HUES48 (cell line): ENCODE measurements at regions not wholly inside any gene's neighbourhood (a gene's known extent, or its start where the extent isn't known, plus 50 kb on each side); places are given as distances from the start of the nearest gene placed in this dataset.

Source experiments
- H3K27ac ChIP-seq: one replicate; pipeline ENCODE4 v1.7.0; 2013; ENCODE audit warnings: low read depth, low read length, inconsistent platforms
- H3K27me3 ChIP-seq: 2 replicates; pipeline ENCODE4 v1.6.1; 2013; ENCODE audit warnings: mild to moderate bottlenecking, low read length; ENCODE audit not compliant: control insufficient read depth, insufficient read depth
- H3K36me3 ChIP-seq: 2 replicates; pipeline ENCODE4 v1.6.1; 2013; ENCODE audit warnings: low read length; ENCODE audit not compliant: control insufficient read depth, insufficient read depth
- H3K4me1 ChIP-seq: 2 replicates; pipeline ENCODE4 v1.6.1; 2013; ENCODE audit warnings: mild to moderate bottlenecking, low read length; ENCODE audit not compliant: control insufficient read depth, insufficient read depth
- H3K4me3 ChIP-seq: 2 replicates; pipeline ENCODE4 v1.5.1; 2013; ENCODE audit warnings: mild to moderate bottlenecking, low read depth, low read length
- H3K9ac ChIP-seq: 2 replicates; pipeline ENCODE4 v1.6.1; 2013; ENCODE audit warnings: mild to moderate bottlenecking, low read depth, low read length, moderate library complexity
- H3K9me3 ChIP-seq: 2 replicates; pipeline ENCODE4 v1.6.1; 2013; ENCODE audit warnings: low read length; ENCODE audit not compliant: control insufficient read depth, insufficient read depth

DNA sequence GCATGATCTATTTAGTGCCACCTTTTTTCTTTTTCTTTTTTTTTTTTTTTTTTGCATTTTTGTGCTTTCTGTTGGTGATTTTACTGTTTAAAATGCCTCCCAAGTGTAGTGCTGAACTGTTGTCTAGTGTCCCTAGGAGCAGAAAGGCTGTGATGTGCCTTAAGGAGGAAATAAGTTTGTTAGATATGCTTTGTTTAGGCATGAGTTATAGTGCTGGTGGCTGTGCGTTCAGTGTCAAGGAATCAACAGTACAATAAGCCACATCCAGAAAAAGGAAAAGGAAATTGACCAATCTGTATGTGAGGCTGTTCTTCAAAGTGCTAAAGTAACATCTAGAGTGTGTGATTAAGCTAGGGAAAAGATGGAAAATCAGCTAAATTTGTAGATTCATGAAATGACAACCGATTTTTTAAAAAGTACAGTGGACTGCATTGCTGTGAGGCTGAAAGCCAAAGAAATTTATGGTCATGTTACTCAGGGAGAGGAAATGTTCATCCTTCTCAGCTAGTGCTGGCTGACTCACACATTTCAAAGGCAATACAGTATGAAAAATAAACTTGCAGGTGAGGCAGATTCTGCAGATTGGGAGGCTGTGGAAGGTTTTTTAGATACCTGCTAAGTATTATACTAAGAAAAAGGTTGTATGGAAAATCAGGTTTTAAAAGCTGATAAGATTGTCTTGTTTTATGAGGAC lies 122.7 kb upstream of the ADCY1 start:
- no peak overlapping the region for H3K4me3 ChIP-seq

DNA sequence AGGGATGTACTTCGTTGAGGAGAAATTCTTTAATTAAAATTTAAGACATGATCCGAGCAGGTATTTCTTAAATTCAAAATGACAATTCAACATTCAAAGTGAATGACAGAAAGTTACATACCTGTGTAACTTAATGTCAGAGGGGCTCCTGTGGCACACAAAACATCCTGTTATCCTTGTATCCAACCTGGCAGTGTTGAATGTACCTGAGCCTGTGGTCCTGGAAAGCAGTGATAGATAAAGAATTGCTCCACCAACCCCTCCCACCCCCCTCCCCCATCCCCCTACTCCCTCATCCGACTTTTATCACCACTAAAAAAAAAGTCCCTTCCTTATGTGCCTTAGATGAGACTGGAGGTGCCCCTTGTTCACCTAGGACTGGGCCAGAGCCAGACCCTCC lies 119.4 kb upstream of the ADCY1 start:
- no peaks in the 10 kb centered on the region for H3K27me3 ChIP-seq
- H3K36me3 ChIP-seq = no peaks in the 10 kb centered on the region
- H3K9me3 ChIP-seq = no peaks in the 10 kb centered on the region
- no peak overlapping the region for H3K4me3 ChIP-seq
- no peaks in the 10 kb centered on the region for H3K4me1 ChIP-seq
- H3K9ac ChIP-seq = no peak overlapping the region
- no peak overlapping the region for H3K27ac ChIP-seq

More for the DNA sequence above, 122.7 kb upstream of the ADCY1 start:
- H3K36me3 ChIP-seq = no peaks in the 10 kb centered on the region
- no peaks in the 10 kb centered on the region for H3K4me1 ChIP-seq
- H3K9ac ChIP-seq = no peak overlapping the region
- no peaks in the 10 kb centered on the region for H3K27me3 ChIP-seq
- no peaks in the 10 kb centered on the region for H3K9me3 ChIP-seq
- H3K27ac ChIP-seq = no peak overlapping the region

DNA sequence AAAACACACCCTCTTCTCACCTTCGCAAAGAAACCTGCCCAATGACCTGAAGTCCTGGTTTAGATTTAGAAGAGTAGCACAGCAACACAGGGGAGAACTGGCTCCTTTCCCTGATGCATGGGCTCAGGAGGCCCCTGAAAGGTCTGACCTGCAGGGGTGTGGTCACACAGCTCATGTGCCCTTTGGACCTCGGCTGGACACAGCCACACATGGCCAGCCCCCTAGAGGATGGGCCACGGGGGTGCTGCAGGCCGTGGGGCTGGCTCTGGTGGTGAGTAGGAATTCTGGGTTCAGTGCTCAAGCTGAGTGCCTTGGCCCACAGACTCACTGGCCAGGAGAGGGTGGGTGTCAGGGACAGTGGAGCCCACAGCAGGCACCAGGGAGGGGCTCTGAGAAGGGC lies 118.5 kb upstream of the ADCY1 start:
- Histone ChIP-seq H3K36me3 (no peaks in the 10 kb centered on the region), H3K27me3 (no peaks in the 10 kb centered on the region), H3K4me1 (no peaks in the 10 kb centered on the region), H3K4me3 (no peak overlapping the region), H3K9me3 (no peaks in the 10 kb centered on the region), H3K27ac (no peak overlapping the region), H3K9ac (no peak overlapping the region)

DNA sequence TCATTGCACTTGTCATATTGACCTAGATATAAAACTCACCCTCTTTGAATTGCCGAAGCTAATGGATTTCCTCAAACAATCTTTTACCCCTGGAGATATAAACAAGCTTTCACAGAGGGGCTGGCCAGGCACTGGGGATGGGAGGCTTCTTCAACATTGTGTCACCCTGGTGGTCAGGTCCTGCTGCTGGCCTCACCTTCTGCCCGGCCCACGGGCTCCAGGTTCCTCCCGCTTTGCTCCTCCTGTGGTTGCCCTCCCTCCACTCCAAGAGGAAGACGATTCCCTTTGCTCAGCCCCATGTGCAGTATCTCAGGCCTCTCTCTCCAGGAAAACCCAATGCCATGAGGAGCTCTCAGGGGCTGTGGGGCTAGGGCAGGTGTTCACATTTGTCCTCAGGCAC lies 118.1 kb upstream of the ADCY1 start:
- no peak overlapping the region for H3K4me3 ChIP-seq
- no peaks in the 10 kb centered on the region for H3K9me3 ChIP-seq

DNA sequence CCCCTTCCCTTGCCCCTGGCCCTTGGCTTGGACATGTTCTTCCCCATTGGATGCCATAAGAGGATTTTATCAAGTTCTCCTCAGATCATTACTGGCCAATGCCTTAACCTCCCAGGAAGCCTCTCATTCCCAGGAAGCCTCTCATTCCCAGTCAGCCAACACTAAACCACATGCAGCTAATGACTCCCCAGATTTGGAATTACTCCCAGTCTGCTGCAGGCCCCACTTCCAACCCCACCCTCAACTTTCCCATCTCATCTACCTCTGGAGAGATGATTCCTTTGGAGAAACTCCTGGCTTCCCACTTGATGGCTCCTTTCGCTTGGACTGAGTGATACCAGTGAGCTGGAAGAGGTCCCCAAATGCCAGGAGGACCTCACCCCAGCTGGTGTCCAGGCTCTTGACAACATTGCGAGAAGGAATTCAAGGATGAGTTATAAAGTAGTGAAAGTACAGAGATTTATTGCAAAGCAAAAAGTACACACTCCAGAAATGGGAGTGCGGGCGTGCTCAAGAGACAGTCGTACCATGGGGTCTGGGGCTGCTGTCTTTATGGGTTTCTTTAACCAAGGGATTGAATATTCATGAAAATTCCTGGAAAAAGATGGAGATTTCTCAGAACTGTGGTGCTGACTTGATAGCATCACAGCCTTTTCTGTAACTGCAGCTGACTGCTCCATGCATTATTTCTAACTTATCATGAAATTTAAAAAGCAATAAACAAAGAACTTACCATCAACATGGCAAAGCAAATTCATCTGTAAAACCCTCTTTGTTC lies 117.2 kb upstream of the ADCY1 start:
- H3K4me3 ChIP-seq = no peak overlapping the region
- H3K27ac ChIP-seq = no peak overlapping the region

More for the DNA sequence above, 118.1 kb upstream of the ADCY1 start:
- H3K9ac ChIP-seq = no peak overlapping the region
- H3K36me3 ChIP-seq = no peaks in the 10 kb centered on the region
- no peaks in the 10 kb centered on the region for H3K4me1 ChIP-seq
- no peaks in the 10 kb centered on the region for H3K27me3 ChIP-seq
- H3K27ac ChIP-seq = no peak overlapping the region

DNA sequence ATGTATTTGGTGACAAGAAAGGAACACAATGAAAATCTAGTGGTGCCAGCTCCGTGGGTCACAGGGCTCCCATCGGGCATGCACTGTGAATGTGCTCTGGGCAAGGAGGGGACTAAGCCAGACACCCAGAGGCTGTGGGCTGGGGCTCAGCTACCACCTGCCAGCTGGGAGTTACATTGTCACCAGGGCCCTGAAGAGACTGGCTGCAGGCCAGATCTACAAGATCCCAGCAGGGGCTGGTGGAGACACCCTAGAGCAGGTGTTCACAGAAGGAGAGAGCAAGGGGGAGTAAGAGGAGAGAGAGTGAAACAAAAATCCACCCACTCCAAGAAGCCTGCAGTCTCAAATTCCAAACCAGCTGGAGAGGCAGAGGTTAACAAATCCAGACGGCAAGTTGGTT lies 116.6 kb upstream of the ADCY1 start:
- Histone ChIP-seq H3K27ac (no peak overlapping the region), H3K9ac (no peak overlapping the region), H3K27me3 (no peaks in the 10 kb centered on the region), H3K9me3 (no peaks in the 10 kb centered on the region), H3K4me3 (no peak overlapping the region), H3K36me3 (no peaks in the 10 kb centered on the region), H3K4me1 (no peaks in the 10 kb centered on the region)

More for the DNA sequence above, 117.2 kb upstream of the ADCY1 start:
- Histone ChIP-seq H3K9me3 (no peaks in the 10 kb centered on the region), H3K4me1 (no peaks in the 10 kb centered on the region), H3K9ac (no peak overlapping the region), H3K27me3 (no peaks in the 10 kb centered on the region), H3K36me3 (no peaks in the 10 kb centered on the region)

DNA sequence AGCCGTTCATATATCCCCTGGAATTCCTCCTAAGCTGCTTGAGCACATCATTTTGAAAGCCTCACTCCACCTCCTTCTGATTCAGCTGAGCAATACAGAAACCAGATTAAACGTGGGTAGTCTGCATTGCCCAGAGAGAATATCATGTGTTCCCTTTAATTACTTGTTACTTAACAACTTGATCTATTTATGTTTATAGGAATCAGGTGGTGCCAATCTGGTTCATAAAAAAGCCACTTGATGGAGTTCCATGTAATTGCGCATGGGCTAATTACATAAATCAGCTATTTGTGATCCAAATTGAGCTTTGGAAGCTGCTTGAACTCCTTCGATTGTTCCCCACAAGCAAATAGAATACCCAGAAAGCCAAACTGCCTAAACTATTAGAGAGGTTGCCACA lies 114.7 kb upstream of the ADCY1 start:
- H3K9me3 ChIP-seq = no peaks in the 10 kb centered on the region
- H3K27ac ChIP-seq = no peak overlapping the region
- H3K4me3 ChIP-seq = no peak overlapping the region
- no peaks in the 10 kb centered on the region for H3K27me3 ChIP-seq
- H3K9ac ChIP-seq = no peak overlapping the region
- no peaks in the 10 kb centered on the region for H3K36me3 ChIP-seq
- no peaks in the 10 kb centered on the region for H3K4me1 ChIP-seq

GRCh38 chr7:45460379-45460778 lies 113.8 kb upstream of the ADCY1 start:
- no peak overlapping the region for H3K27ac ChIP-seq

GRCh38 chr7:45461026-45461425 lies 113.1 kb upstream of the ADCY1 start:
- Histone ChIP-seq H3K4me1 (no peaks in the 10 kb centered on the region), H3K36me3 (no peaks in the 10 kb centered on the region), H3K4me3 (no peak overlapping the region), H3K27ac (no peak overlapping the region), H3K27me3 (no peaks in the 10 kb centered on the region), H3K9ac (no peak overlapping the region), H3K9me3 (no peaks in the 10 kb centered on the region)

More at GRCh38 chr7:45460379-45460778, 113.8 kb upstream of the ADCY1 start:
- Histone ChIP-seq H3K36me3 (no peaks in the 10 kb centered on the region), H3K27me3 (no peaks in the 10 kb centered on the region), H3K4me1 (no peaks in the 10 kb centered on the region), H3K4me3 (no peak overlapping the region), H3K9ac (no peak overlapping the region), H3K9me3 (no peaks in the 10 kb centered on the region)

GRCh38 chr7:45469103-45469502 lies 105.1 kb upstream of the ADCY1 start:
- no peaks in the 10 kb centered on the region for H3K4me1 ChIP-seq
- peaks cover 11% of the 10 kb centered on the region for H3K9me3 ChIP-seq
- H3K4me3 ChIP-seq = no peak overlapping the region
- no peak overlapping the region for H3K27ac ChIP-seq
- no peak overlapping the region for H3K9ac ChIP-seq
- no peaks in the 10 kb centered on the region for H3K36me3 ChIP-seq
- no peaks in the 10 kb centered on the region for H3K27me3 ChIP-seq

DNA sequence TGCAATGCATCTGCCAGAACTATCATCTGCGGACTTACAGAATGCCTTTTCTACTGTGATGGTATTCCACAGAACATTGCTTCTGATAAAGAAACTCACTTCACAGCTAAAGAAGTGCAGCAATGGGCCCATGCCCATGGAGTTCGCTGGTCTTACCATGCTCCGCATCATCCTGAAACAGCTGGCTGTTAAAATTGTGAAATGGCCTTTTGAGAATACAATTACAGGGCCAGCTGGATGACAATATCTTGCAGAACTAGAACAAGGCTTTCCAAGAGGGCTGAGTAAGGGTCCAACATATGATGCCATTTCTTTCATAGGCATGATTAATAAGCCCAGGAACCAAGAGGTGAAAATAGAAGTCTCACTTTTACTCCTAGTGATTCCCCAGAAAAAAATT lies 104.1 kb upstream of the ADCY1 start:
- H3K27me3 ChIP-seq = no peaks in the 10 kb centered on the region
- H3K36me3 ChIP-seq = no peaks in the 10 kb centered on the region
- H3K4me3 ChIP-seq = no peak overlapping the region
- H3K9ac ChIP-seq = no peak overlapping the region
- H3K9me3 ChIP-seq = peaks cover 11% of the 10 kb centered on the region
- no peaks in the 10 kb centered on the region for H3K4me1 ChIP-seq
- H3K27ac ChIP-seq = no peak overlapping the region
